Activated T-helper 1 cell treated with anti-CD3 and anti-CD28 coated beads, Interleukin-12 subunit alpha, Interleukin-12 subunit beta, Interleukin-2, Interleukin-4 antibody, amounts not matched to agents 30 ng/mL and 10 ng/mL and 1 ng/mL, durations not matched to agents 14 hours and 24 hours and 36 hours (primary cell): ENCODE measurements at regions not wholly inside any gene's neighbourhood (a gene's known extent, or its start where the extent isn't known, plus 50 kb on each side); places are given as distances from the start of the nearest gene placed in this dataset.
"Not testable (repeated sequence)": the region's sequence is repeated elsewhere in the genome, so short reads cannot be mapped to it uniquely, and the experiment has no call there.

Experiments
- DNase-seq: peaks from one replicate; pipeline ENCODE4 v3.0.0; 2021; ENCODE audit warnings: low spot score
- H3K27ac Mint-ChIP-seq: one replicate; pipeline ENCODE4 v1.8.0; 2021; ENCODE audit warnings: mild to moderate bottlenecking, mixed read lengths
- H3K27me3 Mint-ChIP-seq: one replicate; pipeline ENCODE4 v1.8.0; 2022; ENCODE audit warnings: mild to moderate bottlenecking, moderate library complexity, mixed read lengths; ENCODE audit not compliant: insufficient read depth
- H3K36me3 Mint-ChIP-seq: one replicate; pipeline ENCODE4 v1.8.0; 2021; ENCODE audit warnings: low read depth, mixed read lengths
- H3K4me1 Mint-ChIP-seq: one replicate; pipeline ENCODE4 v1.8.0; 2021; ENCODE audit warnings: low read depth, mixed read lengths
- H3K4me3 Mint-ChIP-seq: one replicate; pipeline ENCODE4 v1.8.0; 2021; ENCODE audit warnings: mild to moderate bottlenecking, moderate library complexity, mixed read lengths
- H3K9me3 Mint-ChIP-seq: one replicate; pipeline ENCODE4 v1.8.0; 2021; ENCODE audit warnings: mixed read lengths
- intact Hi-C: fragments of 100-400 bp; cut with micrococcal nuclease; formaldehyde crosslinking; loops from one replicate; pipeline ENCODE4 v1.15.1; 2024

- Mint-ChIP-seq H3K4me3 (no peak overlapping the region), H3K27ac (no peak overlapping the region), H3K27me3 (no peaks in the 10 kb centered on the region), H3K9me3 (no peaks in the 10 kb centered on the region), H3K4me1 (peaks cover 57% of the 10 kb centered on the region), H3K36me3 (no peaks in the 10 kb centered on the region)
- intact Hi-C loops, result loop anchor here (5.0 kb wide), 1 partner anchor 47 kb away; no protein-coding TSS in a partner anchor
- no peak for DNase-seq
These were observed 181.2 kb upstream of the PRSS58 start for GRCh38 chr7:142438923-142439515.

GRCh38 chr7:142438235-142438922 is 180.5 kb upstream of the PRSS58 start:
- Mint-ChIP-seq H3K4me1 (peaks cover 55% of the 10 kb centered on the region), H3K4me3 (no peak overlapping the region)
- no peak for DNase-seq

GRCh38 chr7:142437741-142438140 is 179.9 kb upstream of the PRSS58 start:
- H3K36me3 Mint-ChIP-seq, result no peaks in the 10 kb centered on the region
- H3K27me3 Mint-ChIP-seq, result no peaks in the 10 kb centered on the region
- intact Hi-C loops, result loop anchor here (5.0 kb wide), 1 partner anchor 45 kb away; no protein-coding TSS in a partner anchor
- no peak overlapping the region for H3K4me3 Mint-ChIP-seq
- DNase-seq, result no peak
- H3K4me1 Mint-ChIP-seq, result peaks cover 52% of the 10 kb centered on the region
- no peaks in the 10 kb centered on the region for H3K9me3 Mint-ChIP-seq
- no peak overlapping the region for H3K27ac Mint-ChIP-seq

More at GRCh38 chr7:142438235-142438922, 180.5 kb upstream of the PRSS58 start:
- Mint-ChIP-seq H3K27me3 (no peaks in the 10 kb centered on the region), H3K27ac (peak overlapping the region; percentile 4), H3K36me3 (no peaks in the 10 kb centered on the region), H3K9me3 (no peaks in the 10 kb centered on the region)
- intact Hi-C loops, result loop anchor here (5.0 kb wide), 1 partner anchor 46 kb away; no protein-coding TSS in a partner anchor

GRCh38 chr7:142436601-142437000 is 178.7 kb upstream of the PRSS58 start:
- Mint-ChIP-seq H3K27me3 (no peaks in the 10 kb centered on the region), H3K4me1 (peaks cover 44% of the 10 kb centered on the region)
- intact Hi-C loops, result loop anchor here (5.0 kb wide), 1 partner anchor 44 kb away; no protein-coding TSS in a partner anchor

GRCh38 chr7:142435606-142436005 is 177.7 kb upstream of the PRSS58 start:
- H3K36me3 Mint-ChIP-seq, H3K27me3 Mint-ChIP-seq, H3K9me3 Mint-ChIP-seq, H3K4me3 Mint-ChIP-seq, H3K27ac Mint-ChIP-seq, DNase-seq: not testable (repeated sequence)
- intact Hi-C loops, result loop anchor here (5.0 kb wide), 1 partner anchor 43 kb away; no protein-coding TSS in a partner anchor
- peaks cover 34% of the 10 kb centered on the region for H3K4me1 Mint-ChIP-seq

More at GRCh38 chr7:142436601-142437000, 178.7 kb upstream of the PRSS58 start:
- H3K4me3 Mint-ChIP-seq, result no peak overlapping the region
- no peak for DNase-seq
- H3K9me3 Mint-ChIP-seq, result no peaks in the 10 kb centered on the region
- H3K36me3 Mint-ChIP-seq, result no peaks in the 10 kb centered on the region
- no peak overlapping the region for H3K27ac Mint-ChIP-seq

- no peak for DNase-seq
- Mint-ChIP-seq H3K27me3 (peaks cover 6% of the 10 kb centered on the region), H3K36me3 (no peaks in the 10 kb centered on the region), H3K9me3 (no peaks in the 10 kb centered on the region), H3K27ac (no peak overlapping the region), H3K4me3 (peak overlapping the region; percentile 68), H3K4me1 (peaks cover 33% of the 10 kb centered on the region)
- intact Hi-C loops, result loop anchor here (5.0 kb wide), 1 partner anchor 42 kb away; no protein-coding TSS in a partner anchor
These were observed 176.9 kb upstream of the PRSS58 start for GRCh38 chr7:142434666-142435167.

- peaks cover 30% of the 10 kb centered on the region for H3K4me1 Mint-ChIP-seq
- H3K27ac Mint-ChIP-seq, H3K27me3 Mint-ChIP-seq, intact Hi-C loops, H3K36me3 Mint-ChIP-seq, H3K9me3 Mint-ChIP-seq, DNase-seq: not testable (repeated sequence)
- H3K4me3 Mint-ChIP-seq, result peak overlapping the region; percentile 68
These were observed 176.3 kb upstream of the PRSS58 start for GRCh38 chr7:142434133-142434532.

- no peaks in the 10 kb centered on the region for H3K9me3 Mint-ChIP-seq
- peaks cover 7% of the 10 kb centered on the region for H3K27me3 Mint-ChIP-seq
- intact Hi-C loops, result no loop called here
- peaks cover 25% of the 10 kb centered on the region for H3K4me1 Mint-ChIP-seq
- H3K36me3 Mint-ChIP-seq, result no peaks in the 10 kb centered on the region
- no peak for DNase-seq
- no peak overlapping the region for H3K4me3 Mint-ChIP-seq
- no peak overlapping the region for H3K27ac Mint-ChIP-seq
These were observed 174.5 kb upstream of the PRSS58 start for GRCh38 chr7:142432377-142432776.

- Mint-ChIP-seq H3K4me3 (no peak overlapping the region), H3K36me3 (no peaks in the 10 kb centered on the region), H3K27me3 (peaks cover 7% of the 10 kb centered on the region)
These were observed 173.6 kb upstream of the PRSS58 start for GRCh38 chr7:142431491-142431890.

GRCh38 chr7:142428094-142428493 is 170.2 kb upstream of the PRSS58 start:
- peaks cover 7% of the 10 kb centered on the region for H3K27me3 Mint-ChIP-seq
- DNase-seq, result no peak
- no peak overlapping the region for H3K4me3 Mint-ChIP-seq
- no peaks in the 10 kb centered on the region for H3K36me3 Mint-ChIP-seq
- H3K4me1 Mint-ChIP-seq, result peaks cover 9% of the 10 kb centered on the region
- no peaks in the 10 kb centered on the region for H3K9me3 Mint-ChIP-seq
- no peak overlapping the region for H3K27ac Mint-ChIP-seq
- intact Hi-C loops, result no loop called here

More at GRCh38 chr7:142431491-142431890, 173.6 kb upstream of the PRSS58 start:
- Mint-ChIP-seq H3K4me1 (peaks cover 25% of the 10 kb centered on the region), H3K9me3 (no peaks in the 10 kb centered on the region), H3K27ac (no peak overlapping the region)
- intact Hi-C loops, result no loop called here
- no peak for DNase-seq

- no peak for DNase-seq
- peaks cover 7% of the 10 kb centered on the region for H3K4me1 Mint-ChIP-seq
- no peaks in the 10 kb centered on the region for H3K36me3 Mint-ChIP-seq
- H3K27ac Mint-ChIP-seq, result no peak overlapping the region
- no peak overlapping the region for H3K4me3 Mint-ChIP-seq
- intact Hi-C loops, result no loop called here
- no peaks in the 10 kb centered on the region for H3K9me3 Mint-ChIP-seq
- peaks cover 4% of the 10 kb centered on the region for H3K27me3 Mint-ChIP-seq
These were observed 167.4 kb upstream of the PRSS58 start for GRCh38 chr7:142425281-142425680.

GRCh38 chr7:142422621-142423020 is 164.8 kb upstream of the PRSS58 start:
- intact Hi-C loops, result no loop called here
- Mint-ChIP-seq H3K36me3 (no peaks in the 10 kb centered on the region), H3K27ac (no peak overlapping the region)

More at GRCh38 chr7:142422621-142423020, 164.8 kb upstream of the PRSS58 start:
- Mint-ChIP-seq H3K9me3 (no peaks in the 10 kb centered on the region), H3K27me3 (no peaks in the 10 kb centered on the region), H3K4me1 (peaks cover 13% of the 10 kb centered on the region), H3K4me3 (no peak overlapping the region)
- DNase-seq, result no peak
